ENCODE measurements at regions not wholly inside any gene's neighbourhood (a gene's known extent, or its start where the extent isn't known, plus 50 kb on each side); places are given as distances from the start of the nearest gene placed in this dataset.

GRCh38 chr5:124235576-124235975 is 510.9 kb downstream of the ZNF608 start:
- H3K9me1 ChIP-seq (ENCODE audit: control insufficient read depth, extremely low read depth, insufficient read depth, low read length): no peaks in the 10 kb centered on the region
- no peaks in the 10 kb centered on the region for H3K36me3 ChIP-seq (ENCODE audit: control insufficient read depth in 2 of 2, extremely low read depth in 1 of 2, insufficient read depth in 2 of 2, low read length in 2 of 2)
- dilution Hi-C loops (cut with MboI; ENCODE audit: extremely low pct_ligation_motif_present, low sequenced_read_pairs): no loop called here
- H3K27me3 ChIP-seq (ENCODE audit: control insufficient read depth, extremely low read depth, insufficient read depth, low read length): no peaks in the 10 kb centered on the region
- peaks cover 4% of the 10 kb centered on the region for H3K9me3 ChIP-seq (ENCODE audit: control insufficient read depth, low read depth, low read length)
- H3K27ac ChIP-seq (ENCODE audit: control insufficient read depth, insufficient read depth, low read length): no peak overlapping the region
- TF ChIP-seq EZH2 (IDR thresholded peaks at IDR 0.05; ENCODE audit: low read length): no peak
- no peak for TF ChIP-seq CTCF (optimal IDR thresholded peaks at IDR 0.05 in 1 of 3, IDR thresholded peaks at IDR 0.05 in 1 of 3, conservative IDR thresholded peaks at IDR 0.05 in 1 of 3; ENCODE audit: extremely low read depth in 1 of 3, insufficient read depth in 2 of 3, low read length in 3 of 3)
- no peak overlapping the region for H3K9ac ChIP-seq (ENCODE audit: control insufficient read depth, extremely low read depth, insufficient read depth, low read length)
- DNase-seq (ENCODE audit: low read depth, low spot score): no peak
- H3K4me2 ChIP-seq (ENCODE audit: control insufficient read depth, extremely low read depth, insufficient read depth, low read depth, low read length): no peak overlapping the region
- peaks cover 5% of the 10 kb centered on the region for H3K4me1 ChIP-seq (ENCODE audit: control insufficient read depth, extremely low read depth, insufficient read depth, low read length)
- no peak overlapping the region for H2AFZ ChIP-seq (ENCODE audit: control insufficient read depth, low read length)
- no peaks in the 10 kb centered on the region for H4K20me1 ChIP-seq (ENCODE audit: control insufficient read depth, extremely low read depth, insufficient read depth, low read length)
- no peaks in the 10 kb centered on the region for H3K79me2 ChIP-seq (ENCODE audit: control insufficient read depth, insufficient read depth, low read length)
- no peak for FAIRE-seq
- H3K4me3 ChIP-seq (ENCODE audit: control insufficient read depth in 2 of 3, extremely low read depth in 1 of 3, insufficient read depth in 2 of 3, low read depth in 1 of 3, low read length in 3 of 3): no peak overlapping the region

- FAIRE-seq: no peak
- dilution Hi-C loops (cut with MboI; ENCODE audit: extremely low pct_ligation_motif_present, low sequenced_read_pairs): no loop called here
- TF ChIP-seq CTCF (optimal IDR thresholded peaks at IDR 0.05 in 1 of 3, IDR thresholded peaks at IDR 0.05 in 1 of 3, conservative IDR thresholded peaks at IDR 0.05 in 1 of 3; ENCODE audit: extremely low read depth in 1 of 3, insufficient read depth in 2 of 3, low read length in 3 of 3): no peak
- TF ChIP-seq EZH2 (IDR thresholded peaks at IDR 0.05; ENCODE audit: low read length): no peak
Measured at GRCh38 chr5:124234770-124235562, 511.5 kb downstream of the ZNF608 start.

More at GRCh38 chr5:124234770-124235562, 511.5 kb downstream of the ZNF608 start:
- H3K4me1 ChIP-seq (ENCODE audit: control insufficient read depth, extremely low read depth, insufficient read depth, low read length): peaks cover 5% of the 10 kb centered on the region
- H3K9ac ChIP-seq (ENCODE audit: control insufficient read depth, extremely low read depth, insufficient read depth, low read length): no peak overlapping the region
- H3K27me3 ChIP-seq (ENCODE audit: control insufficient read depth, extremely low read depth, insufficient read depth, low read length): no peaks in the 10 kb centered on the region
- H3K9me1 ChIP-seq (ENCODE audit: control insufficient read depth, extremely low read depth, insufficient read depth, low read length): no peaks in the 10 kb centered on the region
- no peak overlapping the region for H2AFZ ChIP-seq (ENCODE audit: control insufficient read depth, low read length)
- DNase-seq (ENCODE audit: low read depth, low spot score): no peak
- no peaks in the 10 kb centered on the region for H4K20me1 ChIP-seq (ENCODE audit: control insufficient read depth, extremely low read depth, insufficient read depth, low read length)
- peaks cover 4% of the 10 kb centered on the region for H3K9me3 ChIP-seq (ENCODE audit: control insufficient read depth, low read depth, low read length)
- no peak overlapping the region for H3K4me2 ChIP-seq (ENCODE audit: control insufficient read depth, extremely low read depth, insufficient read depth, low read depth, low read length)
- no peak overlapping the region for H3K27ac ChIP-seq (ENCODE audit: control insufficient read depth, insufficient read depth, low read length)
- no peaks in the 10 kb centered on the region for H3K36me3 ChIP-seq (ENCODE audit: control insufficient read depth in 2 of 2, extremely low read depth in 1 of 2, insufficient read depth in 2 of 2, low read length in 2 of 2)
- H3K79me2 ChIP-seq (ENCODE audit: control insufficient read depth, insufficient read depth, low read length): no peaks in the 10 kb centered on the region
- H3K4me3 ChIP-seq (ENCODE audit: control insufficient read depth in 2 of 3, extremely low read depth in 1 of 3, insufficient read depth in 2 of 3, low read depth in 1 of 3, low read length in 3 of 3): no peak overlapping the region

Measured in keratinocyte (primary cell).